HEK293 (cell line): ENCODE measurements at regions not wholly inside any gene's neighbourhood (a gene's known extent, or its start where the extent isn't known, plus 50 kb on each side); places are given as distances from the start of the nearest gene placed in this dataset.

ENCODE experiments used
- CTCF ChIA-PET: fragments of 350-600 bp; formaldehyde crosslinking; extraction: SDS; loops from one replicate; lab custom pipeline; 2021; ENCODE audit warnings: antibody characterized with exemption; lab: Yijun Ruan, JAX
- POLR2A ChIA-PET: fragments of 300-600 bp; formaldehyde crosslinking; extraction: SDS; loops from one replicate; lab custom pipeline; 2020; ENCODE audit warnings: antibody characterized with exemption, inconsistent platforms; lab: Yijun Ruan, JAX
- H3K27ac ChIP-seq: fragments of 200-500 bp; sonication (Bioruptor generic); 2 replicates; pipeline ENCODE4 v1.5.1; 2014; ENCODE audit warnings: low read depth, low read length, control low read depth, inconsistent platforms; ENCODE audit errors: extremely low read depth
- H3K36me3 ChIP-seq, 2 experiments: fragments of 200-500 bp in 1 of 2; sonication (Bioruptor generic) in 1 of 2; 1 replicate in 1 of 2; 2 replicates in 1 of 2; pipeline ENCODE4 v1.5.1; 2014 to 2017; ENCODE audit warnings: inconsistent platforms in 2 of 2, low read length in 2 of 2; ENCODE audit not compliant: control insufficient read depth in 2 of 2, insufficient read depth in 1 of 2
- H3K4me1 ChIP-seq: fragments of 200-500 bp; sonication (Bioruptor generic); 2 replicates; pipeline ENCODE4 v1.5.1; 2014; ENCODE audit warnings: mild to moderate bottlenecking, low read length, inconsistent platforms; ENCODE audit not compliant: control insufficient read depth, insufficient read depth
- H3K4me3 ChIP-seq: 2 replicates; pipeline ENCODE4 v1.5.1; 2011; ENCODE audit warnings: low read depth, mild to moderate bottlenecking, control low read depth, low read length, moderate library complexity
- H3K9me3 ChIP-seq: fragments of 200-500 bp; sonication (Bioruptor generic); 2 replicates; pipeline ENCODE4 v1.5.1; 2014; ENCODE audit warnings: low read depth, low read length, inconsistent platforms; ENCODE audit not compliant: control insufficient read depth, insufficient read depth
- SCRT1 ChIP-seq: fragments of 450-650 bp; formaldehyde crosslinking; IDR thresholded peaks from 2 replicates; pipeline ENCODE4 v1.5.1; 2016; ENCODE audit warnings: missing biosample characterization, missing genetic modification characterization, borderline replicate concordance
- TCF7L2 ChIP-seq: IDR thresholded peaks from 2 replicates; pipeline ENCODE4 v1.6.1; 2011; ENCODE audit warnings: low read depth, mild to moderate bottlenecking, inconsistent platforms, low read length, moderate library complexity, borderline replicate concordance
- ZFP41 ChIP-seq: fragments of 450-650 bp; formaldehyde crosslinking; IDR thresholded peaks from 2 replicates; pipeline ENCODE4 v1.5.1; 2016; ENCODE audit warnings: missing biosample characterization, missing genetic modification characterization, borderline replicate concordance
- ZNF169 ChIP-seq: fragments of 450-650 bp; formaldehyde crosslinking; IDR thresholded peaks from 2 replicates; pipeline ENCODE4 v1.5.1; 2016; ENCODE audit warnings: missing biosample characterization, missing genetic modification characterization
- ZNF350 ChIP-seq: fragments of 450-650 bp; formaldehyde crosslinking; IDR thresholded peaks from 2 replicates; pipeline ENCODE4 v1.5.0; 2017; ENCODE audit warnings: missing biosample characterization, mild to moderate bottlenecking, missing genetic modification characterization
- ZNF658 ChIP-seq: fragments of 450-650 bp; formaldehyde crosslinking; IDR thresholded peaks from 2 replicates; pipeline ENCODE4; 2016; ENCODE audit warnings: missing biosample characterization, missing genetic modification characterization
- ZNF664 ChIP-seq: fragments of 450-650 bp; formaldehyde crosslinking; IDR thresholded peaks from 2 replicates; pipeline ENCODE4 v1.5.1; 2016; ENCODE audit warnings: missing biosample characterization, missing genetic modification characterization
- ZNF677 ChIP-seq: fragments of 450-650 bp; IDR thresholded peaks from 2 replicates; pipeline ENCODE4 v1.5.0; 2018; ENCODE audit warnings: missing biosample characterization, mild to moderate bottlenecking, missing genetic modification characterization, moderate library complexity
- TF ChIP-seq, protein P1 (sequence below): fragments of 450-650 bp; formaldehyde crosslinking; conservative IDR thresholded peaks from 2 replicates; pipeline ENCODE4 v1.5.1; 2016; ENCODE audit warnings: low read depth, missing biosample characterization, missing genetic modification characterization
- TF ChIP-seq, protein P2 (sequence below): fragments of 450-650 bp; formaldehyde crosslinking; IDR thresholded peaks from 2 replicates; pipeline ENCODE4 v1.5.1; 2016; ENCODE audit warnings: missing biosample characterization, missing genetic modification characterization
- TF ChIP-seq, protein P3 (sequence below): fragments of 450-650 bp; formaldehyde crosslinking; IDR thresholded peaks from 2 replicates; pipeline ENCODE4; 2016; ENCODE audit warnings: missing biosample characterization, missing genetic modification characterization
- TF ChIP-seq, protein P4 (sequence below): IDR thresholded peaks from 2 replicates; pipeline ENCODE4 v1.6.1; 2011; ENCODE audit warnings: mild to moderate bottlenecking, low read depth, low read length, borderline replicate concordance

DNA sequence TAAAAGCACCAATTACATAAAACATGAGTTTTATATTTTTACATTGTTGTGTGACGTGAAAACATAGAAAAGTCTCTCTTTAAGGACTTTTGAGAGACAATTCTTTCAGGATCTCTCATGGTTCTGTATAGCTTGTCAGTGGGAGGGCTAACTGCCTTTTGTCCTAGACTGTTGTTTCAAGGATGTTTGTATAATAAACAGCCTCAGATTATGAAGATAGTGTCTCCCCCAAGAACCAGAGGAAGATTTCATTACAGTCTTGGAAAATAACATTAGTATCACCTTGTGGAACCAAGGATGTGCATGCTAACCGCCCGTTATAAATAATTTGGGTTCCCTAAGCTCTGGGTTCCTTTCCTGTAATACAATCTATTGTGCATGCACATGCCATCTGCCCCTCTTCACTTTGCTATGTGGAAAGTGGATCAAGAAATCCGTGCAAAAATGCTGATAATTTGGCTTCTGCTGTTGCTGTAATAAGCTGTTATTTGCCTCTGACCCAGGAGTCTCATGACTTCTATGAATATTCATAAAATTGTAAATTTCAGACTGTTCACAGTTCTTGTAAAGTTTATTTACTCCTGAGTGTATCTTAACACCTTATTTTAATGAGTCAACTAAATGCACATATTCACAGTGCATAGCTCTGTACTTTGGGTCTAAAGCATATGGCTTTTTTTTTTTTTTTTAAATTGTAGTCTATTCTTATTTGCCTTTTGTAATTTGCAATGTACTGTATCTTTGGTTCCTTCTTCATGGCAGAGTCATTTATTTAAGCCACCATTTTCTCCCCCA lies 265.5 kb downstream of the PTH2R start:
- Histone ChIP-seq H3K4me3 (no peak overlapping the region), H3K27ac (no peak overlapping the region), H3K4me1 (no peaks in the 10 kb centered on the region), H3K36me3 (no peaks in the 10 kb centered on the region)
- POLR2A ChIA-PET, result no interaction called here
- TF ChIP-seq, protein P1, sequence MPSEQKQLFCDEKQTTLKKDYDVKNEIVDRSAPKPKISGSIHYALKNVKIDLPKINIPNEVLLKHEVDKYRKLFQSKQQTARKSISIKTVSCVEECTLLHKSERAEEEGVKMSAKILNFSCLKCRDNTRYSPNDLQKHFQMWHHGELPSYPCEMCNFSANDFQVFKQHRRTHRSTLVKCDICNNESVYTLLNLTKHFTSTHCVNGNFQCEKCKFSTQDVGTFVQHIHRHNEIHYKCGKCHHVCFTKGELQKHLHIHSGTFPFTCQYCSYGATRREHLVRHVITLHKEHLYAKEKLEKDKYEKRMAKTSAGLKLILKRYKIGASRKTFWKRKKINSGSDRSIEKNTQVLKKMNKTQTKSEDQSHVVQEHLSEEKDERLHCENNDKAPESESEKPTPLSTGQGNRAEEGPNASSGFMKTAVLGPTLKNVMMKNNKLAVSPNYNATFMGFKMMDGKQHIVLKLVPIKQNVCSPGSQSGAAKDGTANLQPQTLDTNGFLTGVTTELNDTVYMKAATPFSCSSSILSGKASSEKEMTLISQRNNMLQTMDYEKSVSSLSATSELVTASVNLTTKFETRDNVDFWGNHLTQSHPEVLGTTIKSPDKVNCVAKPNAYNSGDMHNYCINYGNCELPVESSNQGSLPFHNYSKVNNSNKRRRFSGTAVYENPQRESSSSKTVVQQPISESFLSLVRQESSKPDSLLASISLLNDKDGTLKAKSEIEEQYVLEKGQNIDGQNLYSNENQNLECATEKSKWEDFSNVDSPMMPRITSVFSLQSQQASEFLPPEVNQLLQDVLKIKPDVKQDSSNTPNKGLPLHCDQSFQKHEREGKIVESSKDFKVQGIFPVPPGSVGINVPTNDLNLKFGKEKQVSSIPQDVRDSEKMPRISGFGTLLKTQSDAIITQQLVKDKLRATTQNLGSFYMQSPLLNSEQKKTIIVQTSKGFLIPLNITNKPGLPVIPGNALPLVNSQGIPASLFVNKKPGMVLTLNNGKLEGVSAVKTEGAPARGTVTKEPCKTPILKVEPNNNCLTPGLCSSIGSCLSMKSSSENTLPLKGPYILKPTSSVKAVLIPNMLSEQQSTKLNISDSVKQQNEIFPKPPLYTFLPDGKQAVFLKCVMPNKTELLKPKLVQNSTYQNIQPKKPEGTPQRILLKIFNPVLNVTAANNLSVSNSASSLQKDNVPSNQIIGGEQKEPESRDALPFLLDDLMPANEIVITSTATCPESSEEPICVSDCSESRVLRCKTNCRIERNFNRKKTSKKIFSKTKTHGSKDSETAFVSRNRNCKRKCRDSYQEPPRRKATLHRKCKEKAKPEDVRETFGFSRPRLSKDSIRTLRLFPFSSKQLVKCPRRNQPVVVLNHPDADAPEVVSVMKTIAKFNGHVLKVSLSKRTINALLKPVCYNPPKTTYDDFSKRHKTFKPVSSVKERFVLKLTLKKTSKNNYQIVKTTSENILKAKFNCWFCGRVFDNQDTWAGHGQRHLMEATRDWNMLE (tag by site-specific recombination), result no peak
- TF ChIP-seq ZNF169, result no peak
- TF ChIP-seq, all 188 proteins: peak for 0
- CTCF ChIA-PET, result no interaction called here
- no peaks in the 10 kb centered on the region for H3K9me3 ChIP-seq

DNA sequence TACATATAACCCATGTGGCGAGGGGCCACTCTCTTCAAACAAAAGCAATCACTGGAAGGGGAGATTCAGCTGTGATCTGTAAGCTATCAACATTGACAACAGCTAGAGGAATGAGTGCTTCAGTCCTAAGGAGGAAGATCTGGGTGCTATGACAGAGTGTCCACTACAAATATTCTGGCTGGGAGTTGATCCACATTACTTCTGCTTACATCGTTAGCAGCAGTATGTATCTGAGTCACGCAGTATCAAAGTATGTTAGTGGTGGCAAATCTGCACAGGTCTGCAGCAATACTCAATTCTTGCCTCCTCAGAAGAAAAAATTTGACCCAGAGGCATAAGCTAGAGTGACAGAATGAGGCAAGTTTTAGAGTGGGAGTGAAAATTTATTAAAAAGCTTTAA lies 267.0 kb downstream of the PTH2R start:
- Histone ChIP-seq H3K4me3 (no peak overlapping the region), H3K9me3 (no peaks in the 10 kb centered on the region), H3K4me1 (no peaks in the 10 kb centered on the region), H3K27ac (no peak overlapping the region), H3K36me3 (no peaks in the 10 kb centered on the region)
- POLR2A ChIA-PET, result no interaction called here
- TF ChIP-seq, protein P2, sequence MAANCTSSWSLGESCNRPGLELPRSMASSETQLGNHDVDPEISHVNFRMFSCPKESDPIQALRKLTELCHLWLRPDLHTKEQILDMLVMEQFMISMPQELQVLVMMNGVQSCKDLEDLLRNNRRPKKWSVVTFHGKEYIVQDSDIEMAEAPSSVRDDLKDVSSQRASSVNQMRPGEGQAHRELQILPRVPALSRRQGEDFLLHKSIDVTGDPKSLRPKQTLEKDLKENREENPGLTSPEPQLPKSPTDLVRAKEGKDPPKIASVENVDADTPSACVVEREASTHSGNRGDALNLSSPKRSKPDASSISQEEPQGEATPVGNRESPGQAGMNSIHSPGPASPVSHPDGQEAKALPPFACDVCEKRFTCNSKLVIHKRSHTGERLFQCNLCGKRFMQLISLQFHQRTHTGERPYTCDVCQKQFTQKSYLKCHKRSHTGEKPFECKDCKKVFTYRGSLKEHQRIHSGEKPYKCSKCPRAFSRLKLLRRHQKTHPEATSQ (tag by site-specific recombination), result no peak
- TF ChIP-seq SCRT1 (tag by site-specific recombination) (no peak), TCF7L2 (no peak), ZNF677 (no peak), ZNF350 (tag by site-specific recombination) (no peak), ZFP41 (tag by site-specific recombination) (no peak), ZNF664 (tag by site-specific recombination) (no peak), ZNF169 (no peak), ZNF658 (tag by site-specific recombination) (no peak)
- TF ChIP-seq, protein P3, sequence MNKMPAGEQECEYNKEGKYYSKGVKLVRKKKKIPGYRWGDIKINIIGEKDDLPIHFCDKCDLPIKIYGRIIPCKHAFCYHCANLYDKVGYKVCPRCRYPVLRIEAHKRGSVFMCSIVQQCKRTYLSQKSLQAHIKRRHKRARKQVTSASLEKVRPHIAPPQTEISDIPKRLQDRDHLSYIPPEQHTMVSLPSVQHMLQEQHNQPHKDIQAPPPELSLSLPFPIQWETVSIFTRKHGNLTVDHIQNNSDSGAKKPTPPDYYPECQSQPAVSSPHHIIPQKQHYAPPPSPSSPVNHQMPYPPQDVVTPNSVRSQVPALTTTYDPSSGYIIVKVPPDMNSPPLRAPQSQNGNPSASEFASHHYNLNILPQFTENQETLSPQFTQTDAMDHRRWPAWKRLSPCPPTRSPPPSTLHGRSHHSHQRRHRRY (tag by site-specific recombination), result no peak
- TF ChIP-seq, protein P4, sequence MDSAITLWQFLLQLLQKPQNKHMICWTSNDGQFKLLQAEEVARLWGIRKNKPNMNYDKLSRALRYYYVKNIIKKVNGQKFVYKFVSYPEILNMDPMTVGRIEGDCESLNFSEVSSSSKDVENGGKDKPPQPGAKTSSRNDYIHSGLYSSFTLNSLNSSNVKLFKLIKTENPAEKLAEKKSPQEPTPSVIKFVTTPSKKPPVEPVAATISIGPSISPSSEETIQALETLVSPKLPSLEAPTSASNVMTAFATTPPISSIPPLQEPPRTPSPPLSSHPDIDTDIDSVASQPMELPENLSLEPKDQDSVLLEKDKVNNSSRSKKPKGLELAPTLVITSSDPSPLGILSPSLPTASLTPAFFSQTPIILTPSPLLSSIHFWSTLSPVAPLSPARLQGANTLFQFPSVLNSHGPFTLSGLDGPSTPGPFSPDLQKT, result no peak
- CTCF ChIA-PET, result interaction anchor here (0.7 kb wide), 1 partner anchor 12 kb away, joined by 3 read pairs; no protein-coding TSS in a partner anchor
